Breast epithelium (tissue), 4 donors: ENCODE measurements at regions not wholly inside any gene's neighbourhood (a gene's known extent, or its start where the extent isn't known, plus 50 kb on each side); places are given as distances from the start of the nearest gene placed in this dataset.

Experiments used
- DNase-seq, 2 donors: peaks; one replicate each; pipeline ENCODE4 v3.0.0-alpha.2; 2019; ENCODE audit warnings: low spot score in 2 of 2
- H3K27ac ChIP-seq, 2 donors: fragments of 200-600 bp; sonication (generic) in 1 of 2; one replicate each; pipeline ENCODE4 v1.5.1; 2016 to 2019; ENCODE audit warnings: mild to moderate bottlenecking in 1 of 2
- H3K27me3 ChIP-seq, 2 donors: fragments of 200-600 bp; sonication (generic) in 1 of 2; one replicate each; pipeline versions ENCODE4 v1.5.1 to v1.6.0; 2017 to 2019; ENCODE audit warnings: control low read depth in 1 of 2, mild to moderate bottlenecking in 1 of 2
- H3K36me3 ChIP-seq: fragments of 200-600 bp; one replicate; pipeline ENCODE4 v1.5.1; 2019
- H3K4me1 ChIP-seq, 2 donors: fragments of 200-600 bp; sonication (generic); one replicate each; pipeline ENCODE4 v1.5.1; 2016 to 2019; ENCODE audit warnings: control low read depth in 1 of 2
- H3K4me3 ChIP-seq, 3 donors: fragments of 200-600 bp; sonication (generic); 1 replicate in 2 of 3; 2 replicates in 1 of 3; pipeline ENCODE4 v1.5.1; 2016 to 2019; ENCODE audit warnings: mild to moderate bottlenecking in 3 of 3, moderate library complexity in 2 of 3
- H3K9me3 ChIP-seq, 2 donors: fragments of 200-600 bp; sonication (generic) in 1 of 2; one replicate each; pipeline ENCODE4 v1.5.1; 2016 to 2019; ENCODE audit warnings: control low read depth in 1 of 2
- POLR2A ChIP-seq: fragments of 450-650 bp; IDR thresholded peaks from one replicate; pipeline ENCODE4 v1.6.1; 2016; ENCODE audit warnings: antibody characterized with exemption, mild to moderate bottlenecking, moderate library complexity
- POLR2AphosphoS5 ChIP-seq, 3 donors: sonication (generic); formaldehyde crosslinking; IDR thresholded peaks; one replicate each; pipeline ENCODE4 v1.6.1; 2017; ENCODE audit warnings: antibody characterized with exemption in 3 of 3
- intact Hi-C: fragments of 100-400 bp; cut with DNase I; formaldehyde crosslinking; loops from one replicate; pipeline ENCODE4 v1.15.1; 2023; ENCODE audit warnings: low total_unique reads
- TF ChIP-seq, protein P1 (sequence below), 3 donors: fragments of 450-650 bp; IDR thresholded peaks; one replicate each; pipeline ENCODE4 v1.5.1; 2016 to 2017; ENCODE audit warnings: antibody characterized with exemption in 3 of 3, mild to moderate bottlenecking in 3 of 3, moderate library complexity in 3 of 3

DNA sequence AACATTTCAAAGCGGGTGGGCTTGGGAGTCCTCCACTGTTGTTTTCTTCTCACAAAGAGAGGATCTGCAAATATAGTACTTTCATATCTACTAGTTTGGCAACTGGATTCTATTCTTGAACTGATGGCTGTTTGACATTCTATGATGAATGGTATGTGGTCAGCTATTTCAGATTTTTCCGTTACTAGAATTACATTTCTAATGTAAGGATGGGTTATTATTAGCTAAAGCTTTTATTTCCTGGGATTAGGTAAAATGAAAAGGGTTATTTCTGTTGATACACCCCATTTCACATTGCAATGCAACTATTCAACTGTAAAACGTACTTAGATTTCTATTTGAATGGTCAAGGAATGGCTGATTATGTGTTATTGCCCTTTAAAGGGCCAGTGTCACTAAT is 629.7 kb downstream of the DACH1 start:
- no peaks in the 10 kb centered on the region for H3K4me1 ChIP-seq
- H3K36me3 ChIP-seq: no peaks in the 10 kb centered on the region
- H3K27ac ChIP-seq: no peak overlapping the region
- H3K27me3 ChIP-seq: no peaks in the 10 kb centered on the region
- TF ChIP-seq, protein P1, sequence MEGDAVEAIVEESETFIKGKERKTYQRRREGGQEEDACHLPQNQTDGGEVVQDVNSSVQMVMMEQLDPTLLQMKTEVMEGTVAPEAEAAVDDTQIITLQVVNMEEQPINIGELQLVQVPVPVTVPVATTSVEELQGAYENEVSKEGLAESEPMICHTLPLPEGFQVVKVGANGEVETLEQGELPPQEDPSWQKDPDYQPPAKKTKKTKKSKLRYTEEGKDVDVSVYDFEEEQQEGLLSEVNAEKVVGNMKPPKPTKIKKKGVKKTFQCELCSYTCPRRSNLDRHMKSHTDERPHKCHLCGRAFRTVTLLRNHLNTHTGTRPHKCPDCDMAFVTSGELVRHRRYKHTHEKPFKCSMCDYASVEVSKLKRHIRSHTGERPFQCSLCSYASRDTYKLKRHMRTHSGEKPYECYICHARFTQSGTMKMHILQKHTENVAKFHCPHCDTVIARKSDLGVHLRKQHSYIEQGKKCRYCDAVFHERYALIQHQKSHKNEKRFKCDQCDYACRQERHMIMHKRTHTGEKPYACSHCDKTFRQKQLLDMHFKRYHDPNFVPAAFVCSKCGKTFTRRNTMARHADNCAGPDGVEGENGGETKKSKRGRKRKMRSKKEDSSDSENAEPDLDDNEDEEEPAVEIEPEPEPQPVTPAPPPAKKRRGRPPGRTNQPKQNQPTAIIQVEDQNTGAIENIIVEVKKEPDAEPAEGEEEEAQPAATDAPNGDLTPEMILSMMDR (IDR thresholded peaks at IDR 0.05): no peak
- TF ChIP-seq POLR2A: no peak
- TF ChIP-seq POLR2AphosphoS5 (IDR thresholded peaks at IDR 0.05): no peak
- intact Hi-C loops: no loop called here
- no peaks in the 10 kb centered on the region for H3K9me3 ChIP-seq
- H3K4me3 ChIP-seq: no peak overlapping the region
- DNase-seq: no peak

GRCh38 chr13:71219698-71220415 is 647.1 kb downstream of the DACH1 start:
- Histone ChIP-seq H3K4me1 (no peaks in the 10 kb centered on the region), H3K27me3 (no peaks in the 10 kb centered on the region), H3K36me3 (no peaks in the 10 kb centered on the region), H3K4me3 (no peak overlapping the region), H3K9me3 (no peaks in the 10 kb centered on the region), H3K27ac (no peak overlapping the region)
- DNase-seq: no peak
- TF ChIP-seq POLR2AphosphoS5 (IDR thresholded peaks at IDR 0.05) (no peak), POLR2A (no peak)
- TF ChIP-seq, protein P1 (IDR thresholded peaks at IDR 0.05): no peak
- intact Hi-C loops: no loop called here

DNA sequence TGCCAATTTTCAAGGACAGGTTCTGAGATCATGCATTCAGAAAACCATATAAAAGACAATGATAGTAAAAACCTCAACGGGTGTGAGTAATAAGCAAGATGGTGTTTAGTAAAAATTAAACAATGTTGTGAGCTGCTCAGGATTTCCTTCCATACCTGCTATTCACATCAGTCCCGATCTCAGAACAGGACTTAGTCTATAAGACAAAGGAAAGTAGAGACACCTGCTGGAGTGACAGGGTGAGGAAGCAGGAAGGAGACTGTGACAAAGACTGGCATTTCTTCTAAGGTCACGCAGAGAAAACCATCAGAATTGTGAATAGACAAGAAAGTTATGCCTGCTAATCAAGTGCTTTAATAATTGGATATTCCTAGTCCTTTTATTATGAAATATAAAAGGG is 648.0 kb downstream of the DACH1 start:
- Histone ChIP-seq H3K27me3 (no peaks in the 10 kb centered on the region), H3K9me3 (no peaks in the 10 kb centered on the region), H3K4me1 (no peaks in the 10 kb centered on the region), H3K36me3 (no peaks in the 10 kb centered on the region), H3K4me3 (no peak overlapping the region), H3K27ac (no peak overlapping the region)
- no peak for TF ChIP-seq POLR2AphosphoS5 (IDR thresholded peaks at IDR 0.05)
- intact Hi-C loops: no loop called here
- no peak for DNase-seq

DNA sequence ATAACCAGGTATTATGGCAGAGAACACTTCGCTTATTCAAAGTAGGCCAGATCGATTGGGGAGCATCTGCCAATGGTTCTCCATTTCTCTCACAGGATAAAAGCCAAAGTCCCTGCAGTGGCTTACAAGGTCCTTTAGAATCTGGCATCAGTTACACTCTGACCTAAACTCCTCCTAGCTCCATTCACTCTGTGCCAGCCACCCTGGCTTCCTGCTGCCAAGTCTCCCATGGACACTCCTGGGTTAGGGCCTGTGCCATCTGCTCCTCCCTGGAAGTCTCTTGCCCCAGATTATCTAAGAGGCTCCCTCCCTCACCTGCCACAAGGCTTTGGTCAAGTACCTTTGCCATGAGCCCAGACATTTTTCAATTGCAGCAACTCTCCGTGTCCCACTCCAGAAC is 649.2 kb downstream of the DACH1 start:
- no peaks in the 10 kb centered on the region for H3K27me3 ChIP-seq
- H3K27ac ChIP-seq: no peak overlapping the region
- H3K36me3 ChIP-seq: no peaks in the 10 kb centered on the region
- no peaks in the 10 kb centered on the region for H3K9me3 ChIP-seq
- H3K4me3 ChIP-seq: no peak overlapping the region
- no peak for DNase-seq
- intact Hi-C loops: loop anchor here (2.0 kb wide), 1 partner anchor 43 kb away; no protein-coding TSS in a partner anchor
- no peaks in the 10 kb centered on the region for H3K4me1 ChIP-seq
- TF ChIP-seq POLR2AphosphoS5 (IDR thresholded peaks at IDR 0.05) (no peak), POLR2A (no peak)
- TF ChIP-seq, protein P1 (IDR thresholded peaks at IDR 0.05): no peak

GRCh38 chr13:71214821-71215220 is 652.2 kb downstream of the DACH1 start:
- TF ChIP-seq POLR2AphosphoS5 (IDR thresholded peaks at IDR 0.05) (no peak), POLR2A (no peak)
- TF ChIP-seq, protein P1 (IDR thresholded peaks at IDR 0.05): no peak
- no peaks in the 10 kb centered on the region for H3K27me3 ChIP-seq
- H3K36me3 ChIP-seq: no peaks in the 10 kb centered on the region
- no peak for DNase-seq
- no peak overlapping the region for H3K27ac ChIP-seq
- H3K9me3 ChIP-seq: no peaks in the 10 kb centered on the region
- intact Hi-C loops: no loop called here
- no peak overlapping the region for H3K4me3 ChIP-seq
- no peaks in the 10 kb centered on the region for H3K4me1 ChIP-seq
